ENCODE measurements at regions not wholly inside any gene's neighbourhood (a gene's known extent, or its start where the extent isn't known, plus 50 kb on each side); places are given as distances from the start of the nearest gene placed in this dataset.

GRCh38 chr3:89679686-89680085 lies 572.3 kb downstream of the EPHA3 start:
- no peak for ATAC-seq (ENCODE audit: insufficient read depth, low FRiP score)
- Histone ChIP-seq H3K36me3 (ENCODE audit: control insufficient read depth in 4 of 4, insufficient read depth in 4 of 4, low read length in 4 of 4) (no peaks in the 10 kb centered on the region), H3K4me3 (no peak overlapping the region), H3K4me1 (ENCODE audit: control insufficient read depth in 5 of 5, insufficient read depth in 5 of 5, low read length in 5 of 5) (no peaks in the 10 kb centered on the region), H3K9me3 (ENCODE audit: control insufficient read depth in 4 of 4, insufficient read depth in 3 of 4, low read length in 3 of 4) (no peaks in the 10 kb centered on the region), H3K9ac (ENCODE audit: insufficient read depth in 1 of 2, low read length in 2 of 2) (no peak overlapping the region), H3K27ac (ENCODE audit: low read depth in 1 of 2, low read length in 1 of 2) (no peak overlapping the region), H3K27me3 (ENCODE audit: control insufficient read depth in 3 of 3, insufficient read depth in 3 of 3, low read length in 2 of 3) (no peaks in the 10 kb centered on the region)
- 78 to 84% methylated on average over 3 of the region's 3 CpGs for WGBS, 2 donors
- no peak for TF ChIP-seq CTCF (IDR thresholded peaks at IDR 0.05; ENCODE audit: control extremely low read depth, extremely low read depth)
- DNase-seq = no peak

GRCh38 chr3:89682556-89682955 lies 575.1 kb downstream of the EPHA3 start:
- H3K4me3 ChIP-seq = no peak overlapping the region
- H3K4me1 ChIP-seq (ENCODE audit: control insufficient read depth in 5 of 5, insufficient read depth in 5 of 5, low read length in 5 of 5) = no peaks in the 10 kb centered on the region
- H3K36me3 ChIP-seq (ENCODE audit: control insufficient read depth in 4 of 4, insufficient read depth in 4 of 4, low read length in 4 of 4) = no peaks in the 10 kb centered on the region
- no peak overlapping the region for H3K9ac ChIP-seq (ENCODE audit: insufficient read depth in 1 of 2, low read length in 2 of 2)
- DNase-seq (no peak), ATAC-seq (ENCODE audit: insufficient read depth, low FRiP score) (no peak)
- WGBS, 2 donors = 80 to 85% methylated on average over 2 of the region's 2 CpGs
- H3K9me3 ChIP-seq (ENCODE audit: control insufficient read depth in 4 of 4, insufficient read depth in 3 of 4, low read length in 3 of 4) = no peaks in the 10 kb centered on the region
- TF ChIP-seq CTCF (IDR thresholded peaks at IDR 0.05; ENCODE audit: control extremely low read depth, extremely low read depth) = no peak
- H3K27me3 ChIP-seq (ENCODE audit: control insufficient read depth in 3 of 3, insufficient read depth in 3 of 3, low read length in 2 of 3) = no peaks in the 10 kb centered on the region
- H3K27ac ChIP-seq (ENCODE audit: low read depth in 1 of 2, low read length in 1 of 2) = no peak overlapping the region

DNA sequence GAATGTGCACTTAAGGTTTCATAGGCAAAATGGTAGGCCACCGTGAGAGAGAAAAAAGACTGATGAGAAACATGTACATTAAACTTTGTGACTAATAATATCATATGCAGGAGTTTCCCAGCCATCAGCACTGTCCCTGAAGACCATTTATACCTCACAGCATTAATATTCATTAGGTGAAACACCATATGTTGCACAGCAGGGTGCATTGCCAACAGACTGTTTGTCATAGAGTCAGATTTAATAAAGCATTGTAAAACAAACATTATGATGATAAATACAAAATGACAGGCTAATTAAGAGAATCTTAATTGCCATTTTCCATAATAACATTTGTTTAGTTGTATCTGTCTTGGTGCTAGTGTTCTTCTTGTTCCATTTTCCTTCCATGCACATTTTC lies 578.3 kb downstream of the EPHA3 start:
- DNase-seq (no peak), ATAC-seq (ENCODE audit: insufficient read depth, low FRiP score) (no peak)
- H3K27me3 ChIP-seq (ENCODE audit: control insufficient read depth in 3 of 3, insufficient read depth in 3 of 3, low read length in 2 of 3) = no peaks in the 10 kb centered on the region
- no peaks in the 10 kb centered on the region for H3K9me3 ChIP-seq (ENCODE audit: control insufficient read depth in 4 of 4, insufficient read depth in 3 of 4, low read length in 3 of 4)
- H3K9ac ChIP-seq (ENCODE audit: insufficient read depth in 1 of 2, low read length in 2 of 2) = no peak overlapping the region
- no peaks in the 10 kb centered on the region for H3K4me1 ChIP-seq (ENCODE audit: control insufficient read depth in 5 of 5, insufficient read depth in 5 of 5, low read length in 5 of 5)
- TF ChIP-seq CTCF (IDR thresholded peaks at IDR 0.05; ENCODE audit: control extremely low read depth, extremely low read depth) = no peak
- no peak overlapping the region for H3K27ac ChIP-seq (ENCODE audit: low read depth in 1 of 2, low read length in 1 of 2)
- no peaks in the 10 kb centered on the region for H3K36me3 ChIP-seq (ENCODE audit: control insufficient read depth in 4 of 4, insufficient read depth in 4 of 4, low read length in 4 of 4)
- no peak overlapping the region for H3K4me3 ChIP-seq
- 87 to 100% methylated on average over 1 of the region's 1 CpG for WGBS, 2 donors

- no peaks in the 10 kb centered on the region for H3K4me1 ChIP-seq (ENCODE audit: control insufficient read depth in 5 of 5, insufficient read depth in 5 of 5, low read length in 5 of 5)
- H3K4me3 ChIP-seq = no peak overlapping the region
- no peak for TF ChIP-seq CTCF (IDR thresholded peaks at IDR 0.05; ENCODE audit: control extremely low read depth, extremely low read depth)
- ATAC-seq (ENCODE audit: insufficient read depth, low FRiP score) = no peak
- no peaks in the 10 kb centered on the region for H3K36me3 ChIP-seq (ENCODE audit: control insufficient read depth in 4 of 4, insufficient read depth in 4 of 4, low read length in 4 of 4)
- DNase-seq = no peak
- 36 to 57% methylated on average over 2 of the region's 2 CpGs for WGBS, 2 donors
- no peak overlapping the region for H3K9ac ChIP-seq (ENCODE audit: insufficient read depth in 1 of 2, low read length in 2 of 2)
- H3K9me3 ChIP-seq (ENCODE audit: control insufficient read depth in 4 of 4, insufficient read depth in 3 of 4, low read length in 3 of 4) = no peaks in the 10 kb centered on the region
- no peaks in the 10 kb centered on the region for H3K27me3 ChIP-seq (ENCODE audit: control insufficient read depth in 3 of 3, insufficient read depth in 3 of 3, low read length in 2 of 3)
- H3K27ac ChIP-seq (ENCODE audit: low read depth in 1 of 2, low read length in 1 of 2) = no peak overlapping the region
These were observed 583.2 kb downstream of the EPHA3 start for GRCh38 chr3:89690646-89691045.
